Non-pigmented ciliary epithelial cell (primary cell): ENCODE measurements at regions not wholly inside any gene's neighbourhood (a gene's known extent, or its start where the extent isn't known, plus 50 kb on each side); places are given as distances from the start of the nearest gene placed in this dataset.
"Not testable (repeated sequence)": the region's sequence is repeated elsewhere in the genome, so short reads cannot be mapped to it uniquely, and the experiment has no call there.

Experiments
- DNase-seq: peaks from one replicate; pipeline ENCODE4 v3.0.0-alpha.2; 2010; ENCODE audit warnings: low read depth

- DNase-seq: peak; percentile 38
Observed at GRCh38 chr10:125605167-125605566, 77.8 kb downstream of the TEX36 start.

- no peak for DNase-seq
Observed at GRCh38 chr10:125602825-125603224, 80.1 kb downstream of the TEX36 start.

GRCh38 chr10:125599194-125599593 lies 83.8 kb downstream of the TEX36 start:
- DNase-seq: no peak

- no peak for DNase-seq
Observed at GRCh38 chr10:125595911-125596310, 87.1 kb downstream of the TEX36 start.

- DNase-seq: no peak
Observed at GRCh38 chr10:125593644-125594043, 89.3 kb downstream of the TEX36 start.

GRCh38 chr10:125592897-125593296 lies 90.1 kb downstream of the TEX36 start:
- DNase-seq: no peak

- DNase-seq: no peak
Observed at GRCh38 chr10:125591886-125592285, 91.1 kb downstream of the TEX36 start.

GRCh38 chr10:125588738-125589137 lies 94.2 kb downstream of the TEX36 start:
- DNase-seq: not testable (repeated sequence)

GRCh38 chr10:125584954-125585353 lies 98.0 kb downstream of the TEX36 start:
- DNase-seq: no peak

- DNase-seq: no peak
Observed at GRCh38 chr10:125578658-125579315, 104.2 kb downstream of the TEX36 start.

GRCh38 chr10:125575843-125576242 lies 107.1 kb downstream of the TEX36 start:
- DNase-seq: no peak

- no peak for DNase-seq
Observed at GRCh38 chr10:125568156-125568555, 114.8 kb downstream of the TEX36 start.

GRCh38 chr10:125567529-125567928 lies 115.4 kb downstream of the TEX36 start:
- DNase-seq: no peak

GRCh38 chr10:125565046-125565445 lies 117.9 kb downstream of the TEX36 start:
- DNase-seq: no peak

- no peak for DNase-seq
Observed at GRCh38 chr10:125564570-125564969, 118.4 kb downstream of the TEX36 start.

- no peak for DNase-seq
Observed at GRCh38 chr10:125562737-125563136, 120.2 kb downstream of the TEX36 start.

- no peak for DNase-seq
Observed at GRCh38 chr10:125560947-125561346, 122.0 kb downstream of the TEX36 start.

GRCh38 chr10:125559210-125559609 lies 123.8 kb downstream of the TEX36 start:
- no peak for DNase-seq

GRCh38 chr10:125557801-125558505 lies 125.0 kb downstream of the TEX36 start:
- DNase-seq: no peak

GRCh38 chr10:125557311-125557710 lies 125.7 kb downstream of the TEX36 start:
- no peak for DNase-seq

GRCh38 chr10:125556882-125557281 lies 126.1 kb downstream of the TEX36 start:
- no peak for DNase-seq

- no peak for DNase-seq
Observed at GRCh38 chr10:125555743-125556142, 127.2 kb downstream of the TEX36 start.

GRCh38 chr10:125555267-125555666 lies 127.7 kb downstream of the TEX36 start:
- DNase-seq: no peak

- no peak for DNase-seq
Observed at GRCh38 chr10:125554753-125555152, 128.2 kb downstream of the TEX36 start.
